Glomerular visceral epithelial cell (primary cell): ENCODE measurements at regions not wholly inside any gene's neighbourhood (a gene's known extent, or its start where the extent isn't known, plus 50 kb on each side); places are given as distances from the start of the nearest gene placed in this dataset.

Source experiments
- DNase-seq: peaks from one replicate; pipeline ENCODE4 v3.0.0-alpha.2; 2016; ENCODE audit errors: extremely low spot score

- no peak for DNase-seq
These were observed 318.0 kb upstream of the PUM3 start for GRCh38 chr9:3161912-3162311.

- no peak for DNase-seq
These were observed 313.1 kb upstream of the PUM3 start for GRCh38 chr9:3157011-3157410.

- no peak for DNase-seq
These were observed 308.0 kb upstream of the PUM3 start for GRCh38 chr9:3151672-3152576.

GRCh38 chr9:3150074-3150473 is 306.2 kb upstream of the PUM3 start:
- no peak for DNase-seq

GRCh38 chr9:3138231-3139229 is 294.6 kb upstream of the PUM3 start:
- DNase-seq = no peak

GRCh38 chr9:3137347-3137695 is 293.4 kb upstream of the PUM3 start:
- DNase-seq = no peak

GRCh38 chr9:3136686-3137346 is 292.9 kb upstream of the PUM3 start:
- DNase-seq = no peak

GRCh38 chr9:3136230-3136629 is 292.3 kb upstream of the PUM3 start:
- DNase-seq = no peak

- DNase-seq = no peak
These were observed 283.7 kb upstream of the PUM3 start for GRCh38 chr9:3127564-3127963.

- no peak for DNase-seq
These were observed 281.9 kb upstream of the PUM3 start for GRCh38 chr9:3125602-3126405.

GRCh38 chr9:3124001-3124400 is 280.1 kb upstream of the PUM3 start:
- no peak for DNase-seq

- no peak for DNase-seq
These were observed 274.2 kb upstream of the PUM3 start for GRCh38 chr9:3118081-3118480.

- no peak for DNase-seq
These were observed 255.8 kb upstream of the PUM3 start for GRCh38 chr9:3099646-3100045.

- DNase-seq = no peak
These were observed 244.3 kb upstream of the PUM3 start for GRCh38 chr9:3088219-3088618.

- no peak for DNase-seq
These were observed 243.8 kb upstream of the PUM3 start for GRCh38 chr9:3087697-3088096.

- no peak for DNase-seq
These were observed 237.1 kb upstream of the PUM3 start for GRCh38 chr9:3080951-3081350.

GRCh38 chr9:3074247-3074646 is 230.4 kb upstream of the PUM3 start:
- DNase-seq = no peak

- no peak for DNase-seq
These were observed 222.7 kb upstream of the PUM3 start for GRCh38 chr9:3066591-3066990.

- no peak for DNase-seq
These were observed 216.0 kb upstream of the PUM3 start for GRCh38 chr9:3059781-3060468.

- no peak for DNase-seq
These were observed 214.5 kb upstream of the PUM3 start for GRCh38 chr9:3058409-3058808.
